NOMO-1 (cell line): ENCODE measurements at regions not wholly inside any gene's neighbourhood (a gene's known extent, or its start where the extent isn't known, plus 50 kb on each side); places are given as distances from the start of the nearest gene placed in this dataset.
"Not testable (repeated sequence)": the region's sequence is repeated elsewhere in the genome, so short reads cannot be mapped to it uniquely, and the experiment has no call there.

Experiments
- DNase-seq, 2 experiments: peaks; one replicate each; lab custom pipeline; 2025; ENCODE audit not compliant: unreplicated experiment in 2 of 2; lab: John Stamatoyannopoulos, UW

- DNase-seq: no peak
Measured at GRCh38 chr10:8412541-8412940, 358.1 kb downstream of the GATA3 start.

GRCh38 chr10:8415029-8415428 is 360.5 kb downstream of the GATA3 start:
- DNase-seq: not testable (repeated sequence)

DNA sequence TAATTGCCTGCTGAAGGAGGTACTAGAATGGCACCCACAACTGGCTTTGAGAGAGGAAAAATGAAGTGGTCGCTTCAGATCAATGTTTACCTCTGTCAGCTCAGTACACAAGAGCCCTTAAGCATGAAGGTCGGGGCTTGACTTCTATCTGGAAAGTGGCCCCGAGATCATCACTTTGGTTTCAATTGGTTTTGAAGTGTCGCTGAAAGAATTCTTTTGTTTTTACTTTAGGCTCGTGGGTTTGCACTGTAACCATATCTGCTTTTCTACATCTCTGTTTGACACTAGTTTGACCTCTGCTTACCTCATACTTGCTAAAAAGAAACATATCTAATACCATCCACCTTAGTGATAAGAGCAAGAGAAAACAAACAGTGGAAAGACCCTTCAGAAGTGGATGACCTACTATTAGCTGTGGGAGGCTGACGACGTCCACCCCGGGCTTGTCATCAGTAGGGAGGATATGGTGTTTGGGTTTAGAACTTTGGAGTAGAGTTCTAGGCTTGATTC is 361.8 kb downstream of the GATA3 start:
- no peak for DNase-seq

GRCh38 chr10:8416760-8417159 is 362.3 kb downstream of the GATA3 start:
- no peak for DNase-seq

DNA sequence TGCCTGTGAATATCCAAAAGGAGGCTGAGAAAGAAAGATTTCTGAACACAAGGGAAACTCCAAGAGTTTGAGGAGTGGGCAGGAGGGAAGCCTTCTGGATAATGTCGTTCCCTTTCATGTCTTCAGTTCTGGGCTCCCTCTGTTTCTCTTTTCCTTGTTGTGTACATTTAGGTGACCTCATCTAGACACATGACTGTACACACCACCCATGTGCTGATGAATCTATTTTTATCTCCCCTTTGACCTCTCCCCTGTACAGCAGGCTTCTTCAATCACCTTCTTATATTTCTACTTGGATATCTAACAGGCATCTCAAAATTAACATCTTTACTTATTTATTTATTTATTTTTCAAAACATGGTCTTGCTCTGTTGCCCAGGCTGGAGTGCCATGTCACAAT is 363.1 kb downstream of the GATA3 start:
- no peak for DNase-seq

- no peak for DNase-seq
Measured at GRCh38 chr10:8418631-8419030, 364.1 kb downstream of the GATA3 start.

GRCh38 chr10:8420182-8420581 is 365.7 kb downstream of the GATA3 start:
- no peak for DNase-seq

- no peak for DNase-seq
Measured at GRCh38 chr10:8424555-8425211, 370.2 kb downstream of the GATA3 start.

DNA sequence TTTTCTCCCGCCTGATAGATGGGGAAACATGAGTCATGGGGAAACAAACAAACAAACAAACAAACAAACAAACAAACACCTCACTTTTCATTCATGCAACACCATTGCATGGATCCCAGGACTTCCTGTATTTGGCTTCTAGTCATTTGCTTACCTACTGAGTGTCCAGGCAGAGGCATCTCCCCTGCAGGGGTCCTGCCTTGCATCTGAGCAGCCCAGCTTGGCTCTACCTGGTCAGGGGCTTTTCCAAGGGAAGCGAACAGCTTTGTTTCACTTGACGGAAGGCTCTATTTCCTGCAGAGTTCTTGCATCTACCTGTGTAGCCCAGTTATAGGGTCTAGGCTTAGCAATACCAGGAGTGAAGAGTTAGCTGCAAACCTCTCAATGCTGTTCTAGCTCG is 374.2 kb downstream of the GATA3 start:
- no peak for DNase-seq

- no peak for DNase-seq
Measured at GRCh38 chr10:8430321-8430720, 375.8 kb downstream of the GATA3 start.

GRCh38 chr10:8431511-8431910 is 377.0 kb downstream of the GATA3 start:
- no peak for DNase-seq

DNA sequence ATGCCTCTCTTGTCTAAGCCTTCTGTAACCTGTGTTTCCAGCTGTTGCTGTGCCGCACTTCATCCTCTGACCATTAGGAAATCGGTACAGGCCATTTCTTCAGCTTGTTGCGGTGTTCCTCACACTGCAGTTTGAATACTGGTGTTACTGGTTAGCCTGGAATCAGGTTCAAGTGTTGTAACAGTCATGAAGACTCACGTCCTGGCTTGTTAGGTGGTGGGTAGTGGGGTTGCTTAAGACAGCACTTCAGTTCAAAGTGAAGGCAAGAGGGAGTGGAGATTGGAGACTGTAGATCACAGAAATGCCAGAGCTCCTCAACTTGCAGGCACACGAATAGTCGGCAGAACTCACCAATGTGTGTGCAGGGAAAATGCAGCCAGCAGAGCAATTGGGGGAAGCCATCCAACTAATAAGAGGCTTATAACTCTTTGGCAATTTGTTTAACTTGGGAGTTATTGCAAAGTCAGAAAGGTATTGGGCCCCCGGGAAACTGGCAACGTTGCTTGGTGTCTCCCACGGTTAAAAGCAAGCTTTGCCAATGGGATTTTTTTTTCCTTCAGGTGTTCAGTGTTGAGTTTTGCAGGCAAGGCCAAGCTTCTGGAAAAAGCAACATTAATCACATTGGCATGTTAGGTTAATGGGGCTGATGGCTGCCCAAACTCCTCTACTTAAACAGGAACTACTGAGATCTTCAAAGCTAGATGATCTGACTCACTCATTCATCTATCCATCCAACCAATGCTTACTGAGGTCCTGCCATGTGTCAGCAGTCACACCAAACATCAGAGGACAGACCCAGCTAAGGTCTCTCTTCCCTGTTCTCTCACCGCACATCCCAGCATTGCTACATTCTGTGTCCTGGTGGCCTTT is 380.9 kb downstream of the GATA3 start:
- no peak for DNase-seq

DNA sequence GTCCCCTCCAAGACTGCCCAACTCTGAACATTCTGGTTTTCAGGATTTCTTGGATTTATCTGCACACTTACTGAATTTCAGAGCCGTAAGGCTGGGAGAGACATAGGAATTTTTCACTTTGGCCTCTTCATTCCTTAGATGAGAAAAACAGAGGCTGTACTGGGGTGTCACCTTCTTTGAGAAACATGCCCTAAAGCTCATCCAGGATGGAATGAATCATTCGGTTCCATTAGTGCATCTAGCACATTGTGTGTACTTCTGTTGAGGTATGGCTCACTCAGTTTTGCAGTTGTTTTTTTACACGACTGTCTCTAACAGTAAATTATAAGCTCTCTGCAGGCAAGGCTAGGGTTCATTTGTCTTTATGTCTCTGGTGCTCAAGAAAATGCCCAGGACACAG is 383.4 kb downstream of the GATA3 start:
- DNase-seq: no peak

- DNase-seq: no peak
Measured at GRCh38 chr10:8438603-8439002, 384.1 kb downstream of the GATA3 start.

GRCh38 chr10:8439040-8439439 is 384.6 kb downstream of the GATA3 start:
- no peak for DNase-seq

DNA sequence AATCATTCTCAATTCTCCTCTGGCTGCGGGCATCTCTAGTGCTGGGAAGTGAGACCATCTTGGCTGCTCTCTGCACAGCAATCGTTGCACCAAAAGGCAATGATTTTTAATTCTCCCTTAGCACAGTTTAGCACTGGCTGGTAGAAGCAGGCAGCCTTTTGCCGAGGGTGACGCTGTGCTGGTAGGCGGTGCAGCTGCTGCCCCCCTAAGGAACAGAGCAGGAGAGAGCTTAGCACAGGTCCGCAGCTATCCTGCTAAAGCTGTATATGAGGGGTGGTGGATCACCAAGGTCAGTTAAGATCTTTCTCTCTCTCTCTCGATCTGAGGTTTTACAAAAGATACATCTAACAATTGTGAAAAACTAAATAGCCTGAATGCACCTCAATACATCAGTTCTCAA is 390.1 kb downstream of the GATA3 start:
- DNase-seq: no peak

DNA sequence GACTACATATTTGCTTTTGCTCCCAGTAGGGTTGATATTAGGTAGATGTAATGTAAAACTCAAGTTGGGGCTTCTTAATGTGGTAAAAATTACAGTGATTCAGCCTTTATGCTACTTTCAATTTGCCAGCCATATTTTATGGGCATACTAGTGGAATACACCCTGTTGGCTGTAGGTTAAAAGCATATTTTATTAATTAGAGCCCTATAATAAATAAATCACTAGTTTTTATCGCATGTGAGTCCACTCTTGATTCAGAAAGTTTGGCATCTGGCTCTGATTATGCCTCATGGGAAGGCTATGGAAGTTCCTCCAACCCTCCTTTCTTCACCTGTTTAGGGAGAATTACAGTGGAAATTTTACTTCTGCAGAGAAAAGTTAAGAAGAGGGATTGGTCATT is 390.9 kb downstream of the GATA3 start:
- DNase-seq: no peak

DNA sequence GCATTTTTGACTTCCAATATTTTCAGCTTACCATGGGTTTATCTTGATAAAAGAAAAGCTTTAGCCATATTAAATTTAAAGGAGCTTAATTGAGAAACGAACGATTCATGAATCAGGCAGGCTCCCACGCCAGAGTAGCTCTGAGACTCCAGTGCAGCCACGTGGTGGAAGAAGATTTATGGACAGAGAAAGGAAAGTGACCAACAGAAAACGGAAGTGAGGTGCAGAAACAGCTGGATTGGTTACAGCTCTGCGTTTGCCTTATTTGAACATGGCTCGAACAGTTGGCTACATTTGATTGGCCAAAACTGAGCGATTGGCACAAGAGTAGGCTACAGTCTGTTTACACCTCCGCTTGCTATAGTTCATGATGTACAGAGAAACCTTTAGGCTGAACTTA is 395.4 kb downstream of the GATA3 start:
- no peak for DNase-seq

GRCh38 chr10:8453587-8453986 is 399.1 kb downstream of the GATA3 start:
- no peak for DNase-seq

DNA sequence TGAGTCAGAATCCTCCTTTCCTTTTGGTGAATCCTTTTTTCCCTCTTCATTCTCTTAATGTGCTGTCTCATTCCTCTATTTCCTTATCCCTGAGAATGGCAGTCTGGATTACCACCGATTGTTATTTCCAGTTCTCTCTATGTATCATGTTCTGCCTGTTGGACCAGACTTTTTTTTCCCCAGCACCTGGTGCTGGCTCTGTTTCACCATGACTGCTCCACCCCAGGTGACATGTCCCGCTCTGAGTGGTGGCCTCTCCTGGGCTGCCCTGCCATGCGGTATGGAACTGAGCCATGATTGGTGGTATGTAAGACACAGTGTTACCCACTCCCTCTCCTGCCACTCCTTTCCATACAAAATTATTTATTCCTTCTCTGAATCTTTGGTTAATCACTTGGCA is 399.9 kb downstream of the GATA3 start:
- no peak for DNase-seq

DNA sequence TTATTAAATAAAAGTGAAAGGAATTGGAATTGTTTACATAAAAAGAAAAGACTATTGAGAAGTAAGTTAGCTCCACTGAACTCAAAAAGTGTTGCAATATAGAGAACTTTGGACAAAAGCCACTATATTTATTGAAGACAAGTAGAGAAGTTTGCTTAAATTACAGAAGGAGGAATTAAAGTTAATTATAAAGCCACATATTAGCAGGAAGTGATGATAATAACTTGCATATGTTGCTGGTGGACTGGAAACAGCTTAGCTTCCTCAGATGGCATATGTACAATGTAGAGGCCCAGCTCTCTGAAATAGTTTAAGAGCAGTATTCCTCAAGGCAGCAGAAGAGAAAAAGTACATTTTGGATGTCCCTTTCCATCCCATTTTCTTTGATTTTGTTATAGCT is 400.7 kb downstream of the GATA3 start:
- DNase-seq: peak in 1 of 2 experiments; percentile 1

GRCh38 chr10:8456386-8456785 is 401.9 kb downstream of the GATA3 start:
- no peak for DNase-seq
